G401 (cell line): ENCODE measurements at regions not wholly inside any gene's neighbourhood (a gene's known extent, or its start where the extent isn't known, plus 50 kb on each side); places are given as distances from the start of the nearest gene placed in this dataset.
"Not testable (repeated sequence)": the region's sequence is repeated elsewhere in the genome, so short reads cannot be mapped to it uniquely, and the experiment has no call there.

ENCODE experiments used
- DNase-seq: peaks from one replicate; pipeline ENCODE4 v3.0.0-alpha.2; 2015; ENCODE audit warnings: low spot score
- in situ Hi-C: cut with HindIII; loops from 2 replicates; pipeline ENCODE4 v1.10.0; 2016; ENCODE audit warnings: low sequenced_read_pairs, mixed read lengths

DNA sequence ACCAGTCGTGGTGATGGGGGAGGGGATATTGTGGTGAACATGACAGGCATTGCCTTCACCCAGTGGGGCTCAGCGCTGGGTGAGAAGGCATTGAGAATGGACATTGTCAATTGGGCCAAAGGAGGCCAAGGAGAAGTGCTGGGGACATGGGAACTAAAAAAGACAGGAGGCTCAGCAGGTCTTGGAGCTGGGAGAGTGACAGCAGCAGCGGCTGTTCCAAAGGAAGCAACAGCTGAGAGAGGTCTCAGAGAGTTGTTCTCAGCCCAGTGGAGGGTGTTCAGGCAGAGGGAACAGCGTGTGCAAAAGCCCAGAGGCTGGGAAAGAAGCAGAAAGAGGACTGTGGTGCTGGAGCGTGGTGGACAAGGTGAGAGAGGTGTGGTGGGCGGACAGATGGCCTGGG lies 56.6 kb upstream of the ASNS start:
- in situ Hi-C loops, DNase-seq: not testable (repeated sequence)

DNA sequence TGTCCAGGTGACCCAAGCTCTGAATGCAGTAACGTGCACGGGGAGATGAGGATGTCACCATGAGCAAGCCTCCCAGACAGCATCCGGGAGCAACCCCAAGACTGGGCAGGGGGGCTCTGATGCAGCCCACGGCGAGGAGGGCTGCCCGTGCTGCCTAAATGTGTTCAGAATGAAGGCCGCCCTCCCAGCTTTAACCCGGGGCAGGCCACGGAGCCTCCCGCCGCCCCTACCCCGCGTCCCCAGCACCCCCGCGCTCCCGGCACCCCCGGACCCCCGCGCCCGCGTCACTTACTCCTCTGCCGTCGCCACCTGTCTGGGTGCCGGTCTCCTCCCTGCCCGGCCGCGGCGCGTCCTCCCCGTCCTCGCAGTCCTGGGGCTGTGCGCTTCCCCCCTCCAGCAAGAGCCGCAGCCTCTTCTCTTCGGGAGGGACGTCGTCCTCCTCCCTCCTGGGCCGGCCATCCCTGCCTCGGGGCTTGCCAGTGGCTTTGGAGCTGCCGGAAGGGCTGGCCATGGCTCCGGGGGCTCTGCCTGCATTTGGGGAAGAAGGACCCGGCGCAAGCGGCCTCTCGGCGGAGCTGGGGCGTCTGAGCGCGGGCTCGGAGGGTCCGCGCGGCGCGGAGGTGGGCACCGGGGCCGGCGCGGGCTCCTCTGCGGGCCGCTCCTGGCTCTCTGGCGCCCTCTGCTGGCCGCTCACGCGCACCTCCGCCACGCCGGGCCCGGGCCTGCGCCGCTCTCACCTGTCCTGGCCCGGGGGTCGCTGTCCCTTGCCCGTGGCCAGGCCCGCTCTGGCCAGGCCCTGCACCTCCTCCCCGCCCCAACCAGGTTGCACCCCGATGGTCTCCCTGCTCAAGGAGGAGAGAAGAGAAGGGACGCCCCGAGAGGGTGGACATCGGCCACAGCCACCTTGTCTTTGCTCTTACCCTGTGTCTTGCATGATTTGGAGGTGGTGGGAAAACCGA lies 55.9 kb upstream of the ASNS start:
- in situ Hi-C loops: not testable (repeated sequence)
- peak; percentile 50 for DNase-seq
